ENCODE measurements at regions not wholly inside any gene's neighbourhood (a gene's known extent, or its start where the extent isn't known, plus 50 kb on each side); places are given as distances from the start of the nearest gene placed in this dataset.

DNA sequence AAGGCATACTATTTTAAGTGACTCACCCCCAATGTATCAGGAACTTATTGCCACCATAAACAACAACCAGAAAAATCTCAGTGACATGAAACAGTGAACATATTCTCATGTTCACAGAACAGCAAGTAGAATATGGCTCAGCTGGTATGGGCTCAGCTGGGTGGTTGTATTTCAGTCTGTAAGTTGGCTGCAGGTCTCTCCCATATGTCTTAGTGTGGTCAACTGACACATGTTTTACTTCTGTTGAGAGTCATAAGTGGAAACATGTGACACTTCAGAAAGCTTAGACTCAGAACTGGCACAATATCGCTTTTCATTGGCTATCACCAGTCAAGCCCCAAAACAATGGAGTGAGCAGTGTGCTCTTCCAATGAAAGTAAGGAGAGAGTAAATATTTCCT, 574.1 kb downstream of the HAO1 start:
- TF ChIP-seq USF1 (IDR thresholded peaks at IDR 0.05; ENCODE audit: borderline replicate concordance, low read depth) (no peak), GATA2 (CRISPR knock-in tag; IDR thresholded peaks at IDR 0.05) (no peak)
- H3K79me2 ChIP-seq (ENCODE audit: insufficient read depth) = no peaks in the 10 kb centered on the region
- no peak overlapping the region for H3K4me3 ChIP-seq (ENCODE audit: low read depth in 2 of 2, low read length in 1 of 2)
- no peaks in the 10 kb centered on the region for H3F3A ChIP-seq (replicated peaks; ENCODE audit: insufficient read depth)
- H3K36me3 ChIP-seq (replicated peaks in 1 of 2; ENCODE audit: control insufficient read depth in 1 of 2, insufficient read depth in 2 of 2, low read length in 1 of 2) = no peaks in the 10 kb centered on the region
- H3K27ac ChIP-seq (ENCODE audit: low read depth in 2 of 2, low read length in 1 of 2) = no peak overlapping the region
- no peak for DNase-seq
- no peaks in the 10 kb centered on the region for H3K9me2 ChIP-seq
- no peak overlapping the region for H3K4me2 ChIP-seq
- POLR2A ChIA-PET = no interaction called here
- CTCF ChIA-PET = interaction anchor here (0.8 kb wide), 1 partner anchor 10 kb away, joined by 4 read pairs; no protein-coding TSS in a partner anchor
- H3K4me1 ChIP-seq (ENCODE audit: control insufficient read depth in 1 of 2, insufficient read depth in 2 of 2, low read depth in 1 of 2, low read length in 1 of 2) = no peaks in the 10 kb centered on the region
- H3K27me3 ChIP-seq (ENCODE audit: insufficient read depth) = no peaks in the 10 kb centered on the region
- H4K20me1 ChIP-seq (ENCODE audit: insufficient read depth) = no peaks in the 10 kb centered on the region
- no peak overlapping the region for H3K9ac ChIP-seq
- H2AFZ ChIP-seq (ENCODE audit: low read depth) = no peak overlapping the region
- WGBS (ENCODE audit: low lambda C conversion rate) = 0% methylated on average over 1 of the region's 1 CpG
- H3K9me3 ChIP-seq = no peaks in the 10 kb centered on the region

DNA sequence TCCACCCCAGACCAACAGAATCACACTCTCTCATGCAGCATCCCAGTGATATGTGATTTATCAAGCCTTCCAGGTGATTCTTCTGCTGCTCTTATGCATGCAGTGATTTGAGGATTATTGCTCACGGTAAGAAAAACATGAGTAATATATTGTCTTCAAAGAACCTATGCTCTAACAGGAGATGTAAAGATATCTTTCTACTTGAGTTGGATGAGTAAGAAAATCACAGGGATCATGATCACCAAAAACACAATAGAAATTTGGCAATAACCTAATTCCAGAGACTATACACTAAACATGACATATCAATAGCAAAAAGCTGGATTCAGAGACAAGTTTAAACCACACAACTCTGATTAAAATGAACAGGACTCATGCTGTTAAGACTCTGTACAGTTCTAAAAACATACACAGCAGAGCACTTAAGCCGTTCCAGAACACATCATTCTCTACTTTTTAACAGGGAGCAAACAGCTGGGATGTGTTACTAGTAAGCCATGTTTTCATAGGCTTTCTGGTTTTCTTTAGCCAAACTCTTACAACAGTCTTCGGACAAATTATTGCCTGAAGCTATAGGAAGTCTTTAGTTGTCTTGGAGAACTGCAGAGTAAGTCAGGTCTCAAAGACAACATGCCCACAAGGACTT, 568.6 kb downstream of the HAO1 start:
- Histone ChIP-seq H3K27ac (ENCODE audit: low read depth in 2 of 2, low read length in 1 of 2) (no peak overlapping the region), H3K4me2 (no peak overlapping the region), H3F3A (replicated peaks; ENCODE audit: insufficient read depth) (no peaks in the 10 kb centered on the region), H3K4me1 (ENCODE audit: control insufficient read depth in 1 of 2, insufficient read depth in 2 of 2, low read depth in 1 of 2, low read length in 1 of 2) (no peaks in the 10 kb centered on the region), H3K36me3 (replicated peaks in 1 of 2; ENCODE audit: control insufficient read depth in 1 of 2, insufficient read depth in 2 of 2, low read length in 1 of 2) (no peaks in the 10 kb centered on the region), H3K9me2 (no peaks in the 10 kb centered on the region), H4K20me1 (ENCODE audit: insufficient read depth) (no peaks in the 10 kb centered on the region), H3K9ac (no peak overlapping the region), H2AFZ (ENCODE audit: low read depth) (no peak overlapping the region), H3K79me2 (ENCODE audit: insufficient read depth) (no peaks in the 10 kb centered on the region), H3K27me3 (ENCODE audit: insufficient read depth) (no peaks in the 10 kb centered on the region), H3K4me3 (ENCODE audit: low read depth in 2 of 2, low read length in 1 of 2) (no peak overlapping the region), H3K9me3 (0 out of 2 replicates have a peak, but pooled peaks cover 3% of the 10 kb centered on the region)
- 16% methylated on average over 3 of the region's 3 CpGs for WGBS (ENCODE audit: low lambda C conversion rate)
- TF ChIP-seq POLR2AphosphoS5 (IDR thresholded peaks at IDR 0.05; ENCODE audit: low read depth, low read length) (no peak), IRF3 (IDR thresholded peaks at IDR 0.05; ENCODE audit: low read depth, low read length) (no peak), ZBTB33 (IDR thresholded peaks at IDR 0.05; ENCODE audit: borderline replicate concordance, low read depth) (no peak), GABPA (IDR thresholded peaks at IDR 0.05; ENCODE audit: low read depth) (no peak), RCOR1 (IDR thresholded peaks at IDR 0.05; ENCODE audit: low read length) (no peak), SMC3 (IDR thresholded peaks at IDR 0.05; ENCODE audit: low read depth, low read length) (no peak), REST (IDR thresholded peaks at IDR 0.05; ENCODE audit: low read depth, low read length) (no peak), RXRA (IDR thresholded peaks at IDR 0.05; ENCODE audit: borderline replicate concordance, low read depth) (no peak), EP300 (IDR thresholded peaks at IDR 0.05; ENCODE audit: borderline replicate concordance in 1 of 2, low read depth in 1 of 2, low read length in 1 of 2) (no peak)
- TF ChIP-seq, protein P1, sequence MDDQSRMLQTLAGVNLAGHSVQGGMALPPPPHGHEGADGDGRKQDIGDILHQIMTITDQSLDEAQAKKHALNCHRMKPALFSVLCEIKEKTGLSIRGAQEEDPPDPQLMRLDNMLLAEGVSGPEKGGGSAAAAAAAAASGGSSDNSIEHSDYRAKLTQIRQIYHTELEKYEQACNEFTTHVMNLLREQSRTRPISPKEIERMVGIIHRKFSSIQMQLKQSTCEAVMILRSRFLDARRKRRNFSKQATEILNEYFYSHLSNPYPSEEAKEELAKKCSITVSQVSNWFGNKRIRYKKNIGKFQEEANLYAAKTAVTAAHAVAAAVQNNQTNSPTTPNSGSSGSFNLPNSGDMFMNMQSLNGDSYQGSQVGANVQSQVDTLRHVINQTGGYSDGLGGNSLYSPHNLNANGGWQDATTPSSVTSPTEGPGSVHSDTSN (IDR thresholded peaks at IDR 0.05) = no peak
- POLR2A ChIA-PET = no interaction called here
- CTCF ChIA-PET = no interaction called here
- no peak for DNase-seq
